ENCODE measurements at regions not wholly inside any gene's neighbourhood (a gene's known extent, or its start where the extent isn't known, plus 50 kb on each side); places are given as distances from the start of the nearest gene placed in this dataset.

DNA sequence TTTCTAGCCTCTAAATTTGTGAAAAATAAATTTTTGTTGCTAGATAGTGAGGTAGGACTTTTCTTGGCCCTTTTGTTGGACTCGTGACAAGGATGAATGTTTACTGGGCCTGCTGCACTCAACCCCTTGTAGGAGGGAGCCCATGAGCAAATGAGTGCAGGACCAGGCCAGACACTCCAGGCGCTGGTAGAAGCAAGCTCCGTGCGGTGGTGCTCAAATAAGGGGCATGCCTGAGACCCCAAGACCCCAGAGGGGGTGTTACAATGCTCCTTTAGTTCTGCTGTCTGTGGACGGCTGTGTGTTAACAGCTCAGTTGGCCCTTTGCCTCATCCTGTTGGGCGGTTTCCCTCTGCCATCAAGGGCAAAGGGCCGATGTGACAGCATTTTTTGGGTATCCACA lies 1195.3 kb upstream of the PHF14 start:
- Histone ChIP-seq H3K36me3 (ENCODE audit: control insufficient read depth, low read depth, low read length) (no peaks in the 10 kb centered on the region), H3K27ac (ENCODE audit: low read length) (no peak overlapping the region), H3K9me3 (ENCODE audit: control insufficient read depth, low read depth, low read length) (no peaks in the 10 kb centered on the region), H3K4me3 (ENCODE audit: low read length) (no peak overlapping the region), H3K27me3 (ENCODE audit: control insufficient read depth, insufficient read depth, low read length) (no peaks in the 10 kb centered on the region), H3K9ac (ENCODE audit: low read length) (no peak overlapping the region), H3K4me1 (ENCODE audit: control insufficient read depth, low read depth, low read length) (no peaks in the 10 kb centered on the region)

DNA sequence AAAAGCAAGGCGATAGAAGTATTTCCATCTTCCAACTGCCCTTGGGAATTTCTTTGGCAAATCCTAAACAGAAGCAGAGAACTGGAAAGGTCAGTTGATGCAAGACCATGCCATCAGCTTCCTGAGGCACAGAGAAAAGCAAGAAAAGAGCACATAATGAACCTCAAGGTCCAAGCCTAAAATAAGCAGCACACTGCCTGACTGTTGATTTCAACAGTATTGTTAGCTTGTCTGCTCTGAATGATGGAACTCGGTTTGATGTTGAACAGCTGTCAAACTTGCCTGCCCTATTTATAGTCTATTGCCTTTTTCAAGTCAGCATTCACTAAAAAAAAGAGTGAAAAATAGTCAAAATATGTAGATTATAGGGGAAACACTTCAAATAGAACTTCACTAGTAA lies 1192.0 kb upstream of the PHF14 start:
- no peaks in the 10 kb centered on the region for H3K9me3 ChIP-seq (ENCODE audit: control insufficient read depth, low read depth, low read length)
- H3K9ac ChIP-seq (ENCODE audit: low read length) = no peak overlapping the region
- no peak overlapping the region for H3K4me3 ChIP-seq (ENCODE audit: low read length)
- H3K4me1 ChIP-seq (ENCODE audit: control insufficient read depth, low read depth, low read length) = no peaks in the 10 kb centered on the region
- H3K27me3 ChIP-seq (ENCODE audit: control insufficient read depth, insufficient read depth, low read length) = no peaks in the 10 kb centered on the region
- H3K27ac ChIP-seq (ENCODE audit: low read length) = no peak overlapping the region
- H3K36me3 ChIP-seq (ENCODE audit: control insufficient read depth, low read depth, low read length) = no peaks in the 10 kb centered on the region

DNA sequence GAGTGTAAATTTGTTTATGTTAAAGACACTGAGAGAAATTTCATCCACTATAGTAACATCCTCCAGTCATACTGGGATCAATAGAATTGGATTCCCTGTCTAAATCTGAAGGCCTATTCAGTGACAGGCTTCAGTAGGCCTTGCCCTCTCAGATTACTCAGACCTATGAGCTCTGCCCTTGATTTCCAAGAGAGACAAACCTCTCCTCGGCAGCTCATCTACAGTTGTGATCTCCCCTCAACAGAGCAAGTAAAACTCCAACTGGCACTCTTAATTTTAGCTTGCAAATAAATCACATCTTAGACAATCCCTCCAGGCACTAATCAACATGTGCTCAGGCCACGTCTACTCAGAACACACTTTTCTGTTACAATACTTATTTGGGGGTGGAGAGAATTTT lies 1191.4 kb upstream of the PHF14 start:
- Histone ChIP-seq H3K4me3 (ENCODE audit: low read length) (no peak overlapping the region), H3K27ac (ENCODE audit: low read length) (no peak overlapping the region), H3K36me3 (ENCODE audit: control insufficient read depth, low read depth, low read length) (no peaks in the 10 kb centered on the region), H3K27me3 (ENCODE audit: control insufficient read depth, insufficient read depth, low read length) (no peaks in the 10 kb centered on the region), H3K9me3 (ENCODE audit: control insufficient read depth, low read depth, low read length) (no peaks in the 10 kb centered on the region), H3K9ac (ENCODE audit: low read length) (no peak overlapping the region), H3K4me1 (ENCODE audit: control insufficient read depth, low read depth, low read length) (no peaks in the 10 kb centered on the region)

DNA sequence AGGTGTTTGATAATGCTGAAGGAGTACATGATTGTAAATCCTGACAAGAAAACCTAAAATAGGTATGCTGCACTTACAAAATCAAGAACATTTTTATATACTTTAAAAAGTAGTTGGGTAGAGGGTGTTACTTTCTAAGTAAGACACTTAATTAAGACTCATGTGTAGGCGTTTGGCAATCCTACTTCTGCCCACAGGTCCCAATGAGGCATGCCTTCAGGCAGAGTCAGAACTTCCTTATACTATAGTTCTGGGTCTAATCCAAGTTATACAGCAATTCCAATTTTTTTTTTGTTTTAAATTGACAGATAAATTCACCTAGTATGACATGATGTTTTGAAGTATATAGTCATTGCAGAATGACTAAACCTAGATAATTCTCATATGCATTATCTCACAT lies 1188.5 kb upstream of the PHF14 start:
- H3K9me3 ChIP-seq (ENCODE audit: control insufficient read depth, low read depth, low read length) = no peaks in the 10 kb centered on the region
- no peak overlapping the region for H3K4me3 ChIP-seq (ENCODE audit: low read length)
- no peak overlapping the region for H3K27ac ChIP-seq (ENCODE audit: low read length)
- no peak overlapping the region for H3K9ac ChIP-seq (ENCODE audit: low read length)
- H3K27me3 ChIP-seq (ENCODE audit: control insufficient read depth, insufficient read depth, low read length) = no peaks in the 10 kb centered on the region
- H3K36me3 ChIP-seq (ENCODE audit: control insufficient read depth, low read depth, low read length) = no peaks in the 10 kb centered on the region
- no peaks in the 10 kb centered on the region for H3K4me1 ChIP-seq (ENCODE audit: control insufficient read depth, low read depth, low read length)

DNA sequence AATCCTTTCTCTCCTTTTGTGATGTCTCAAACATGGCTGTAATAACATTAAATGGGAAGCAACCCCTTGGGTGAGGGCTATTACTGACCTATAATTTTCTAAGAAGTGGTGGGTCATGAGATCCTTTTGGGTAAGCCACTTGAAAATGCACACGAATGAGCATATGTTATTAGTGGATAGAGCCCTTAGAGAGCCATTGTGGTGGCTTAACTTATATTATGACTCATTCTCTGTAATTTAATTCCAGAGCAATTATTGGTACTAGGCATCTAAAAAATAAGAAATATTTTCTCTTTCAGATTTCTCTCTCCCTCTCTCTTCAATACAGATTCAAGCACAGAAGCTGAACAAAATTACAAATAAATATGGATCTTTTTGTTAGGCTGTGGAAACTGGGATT lies 1177.4 kb upstream of the PHF14 start:
- Histone ChIP-seq H3K4me3 (ENCODE audit: low read length) (no peak overlapping the region), H3K9me3 (ENCODE audit: control insufficient read depth, low read depth, low read length) (no peaks in the 10 kb centered on the region), H3K9ac (ENCODE audit: low read length) (no peak overlapping the region), H3K36me3 (ENCODE audit: control insufficient read depth, low read depth, low read length) (no peaks in the 10 kb centered on the region), H3K27ac (ENCODE audit: low read length) (no peak overlapping the region), H3K4me1 (ENCODE audit: control insufficient read depth, low read depth, low read length) (no peaks in the 10 kb centered on the region), H3K27me3 (ENCODE audit: control insufficient read depth, insufficient read depth, low read length) (no peaks in the 10 kb centered on the region)

DNA sequence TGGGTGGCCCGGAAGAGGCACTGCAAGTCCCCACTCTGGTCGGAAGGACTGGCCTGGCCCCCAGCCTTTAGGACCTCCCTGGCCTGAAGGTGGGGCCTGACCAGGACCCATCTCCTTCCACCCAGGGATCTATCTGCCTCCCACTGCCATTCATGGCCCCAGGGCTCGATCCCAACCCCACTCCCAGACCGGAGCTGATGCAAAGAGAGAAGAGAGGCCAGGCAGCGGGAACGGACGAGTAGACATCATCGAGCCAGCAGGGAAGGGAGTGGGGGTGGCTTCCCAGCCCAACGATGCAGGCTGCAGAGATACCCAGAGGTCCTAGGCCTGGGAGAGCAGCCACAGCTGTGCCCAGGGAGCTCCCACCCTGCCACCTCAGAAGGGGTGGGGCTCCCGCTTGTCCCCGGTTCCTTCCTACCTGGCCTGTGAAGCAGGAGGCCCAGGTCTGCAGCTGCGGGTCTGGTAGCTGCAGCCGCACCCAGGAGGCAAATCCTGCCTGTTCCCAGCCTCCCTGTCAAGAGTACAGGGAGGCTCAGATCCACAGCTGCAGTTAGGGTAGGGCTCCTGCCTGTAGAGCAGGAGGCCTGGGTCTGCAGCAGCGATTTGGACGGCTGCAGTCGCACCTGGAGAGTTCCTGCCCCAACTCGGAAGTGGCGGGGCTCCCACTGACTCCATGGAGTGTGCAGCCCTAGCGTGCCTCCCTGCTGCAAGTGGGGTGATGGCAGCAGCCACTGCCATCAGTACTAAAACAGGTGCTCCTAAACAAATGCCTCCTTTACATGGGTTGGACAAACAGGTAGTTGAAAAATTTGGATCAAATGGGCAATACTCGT lies 1151.0 kb upstream of the PHF14 start:
- Histone ChIP-seq H3K27ac (ENCODE audit: low read length) (no peak overlapping the region), H3K9ac (ENCODE audit: low read length) (no peak overlapping the region), H3K9me3 (ENCODE audit: control insufficient read depth, low read depth, low read length) (no peaks in the 10 kb centered on the region), H3K4me3 (ENCODE audit: low read length) (no peak overlapping the region), H3K36me3 (ENCODE audit: control insufficient read depth, low read depth, low read length) (no peaks in the 10 kb centered on the region), H3K4me1 (ENCODE audit: control insufficient read depth, low read depth, low read length) (no peaks in the 10 kb centered on the region), H3K27me3 (ENCODE audit: control insufficient read depth, insufficient read depth, low read length) (no peaks in the 10 kb centered on the region)

DNA sequence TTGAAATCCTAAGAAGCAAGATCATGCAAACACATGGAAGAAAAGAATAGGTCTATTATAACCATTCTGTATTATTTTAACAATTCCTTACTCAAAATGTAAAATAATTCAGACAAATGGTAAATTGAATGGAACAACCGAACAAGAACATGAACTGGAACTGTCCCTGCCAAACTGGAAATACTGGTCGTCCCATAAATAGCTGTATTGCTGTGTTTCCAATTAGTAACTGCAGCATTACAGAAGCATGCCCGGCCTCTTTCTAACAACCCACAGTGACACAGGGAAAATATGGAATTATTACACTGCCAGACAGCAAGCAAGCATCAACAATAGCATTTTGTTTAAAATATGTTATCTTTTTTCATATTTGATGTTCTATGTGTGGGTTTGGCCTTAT lies 1138.5 kb upstream of the PHF14 start:
- Histone ChIP-seq H3K36me3 (ENCODE audit: control insufficient read depth, low read depth, low read length) (no peaks in the 10 kb centered on the region), H3K27me3 (ENCODE audit: control insufficient read depth, insufficient read depth, low read length) (no peaks in the 10 kb centered on the region), H3K4me1 (ENCODE audit: control insufficient read depth, low read depth, low read length) (no peaks in the 10 kb centered on the region), H3K9ac (ENCODE audit: low read length) (no peak overlapping the region), H3K9me3 (ENCODE audit: control insufficient read depth, low read depth, low read length) (no peaks in the 10 kb centered on the region), H3K27ac (ENCODE audit: low read length) (no peak overlapping the region), H3K4me3 (ENCODE audit: low read length) (no peak overlapping the region)

DNA sequence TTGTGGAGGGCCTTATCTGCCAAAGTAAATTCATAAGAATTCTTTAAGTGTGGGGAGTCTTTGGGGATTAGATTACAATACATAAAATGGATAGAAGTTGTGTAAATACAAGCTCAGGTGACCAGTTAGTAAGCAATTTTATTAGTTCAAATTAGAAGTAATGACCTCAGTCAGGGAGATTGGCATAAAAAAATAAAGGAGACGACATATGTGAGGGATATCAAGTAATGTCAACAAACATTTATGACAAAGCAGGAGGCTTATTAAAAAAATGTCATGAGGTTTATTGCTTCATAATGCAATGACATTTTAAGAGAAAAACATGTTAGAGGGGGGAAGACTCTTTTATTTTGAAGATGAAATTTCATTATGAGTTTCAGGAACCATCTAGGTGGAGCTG lies 1137.0 kb upstream of the PHF14 start:
- H3K27ac ChIP-seq (ENCODE audit: low read length) = no peak overlapping the region
- no peak overlapping the region for H3K4me3 ChIP-seq (ENCODE audit: low read length)
- no peaks in the 10 kb centered on the region for H3K27me3 ChIP-seq (ENCODE audit: control insufficient read depth, insufficient read depth, low read length)
- no peaks in the 10 kb centered on the region for H3K4me1 ChIP-seq (ENCODE audit: control insufficient read depth, low read depth, low read length)
- no peak overlapping the region for H3K9ac ChIP-seq (ENCODE audit: low read length)
- no peaks in the 10 kb centered on the region for H3K36me3 ChIP-seq (ENCODE audit: control insufficient read depth, low read depth, low read length)
- no peaks in the 10 kb centered on the region for H3K9me3 ChIP-seq (ENCODE audit: control insufficient read depth, low read depth, low read length)

DNA sequence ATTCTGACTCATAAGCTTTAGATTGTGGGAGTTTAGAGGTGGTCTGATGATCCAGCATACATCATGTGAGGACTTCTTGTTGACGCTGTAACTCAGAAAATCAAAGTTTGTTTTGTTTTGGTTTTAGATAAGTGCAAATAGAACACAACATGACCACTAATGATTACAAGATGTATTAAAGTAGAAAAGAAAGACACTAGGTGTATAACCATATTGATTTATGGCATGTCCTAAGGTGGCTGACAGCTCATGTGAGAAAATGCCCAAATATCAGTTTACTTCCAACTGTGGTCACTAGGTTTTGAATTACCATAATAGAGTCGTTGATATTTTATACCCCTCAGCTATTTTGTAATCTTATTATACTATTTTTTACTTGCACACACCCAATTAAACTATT lies 1131.4 kb upstream of the PHF14 start:
- H3K4me3 ChIP-seq (ENCODE audit: low read length) = no peak overlapping the region
- H3K9ac ChIP-seq (ENCODE audit: low read length) = no peak overlapping the region
- no peaks in the 10 kb centered on the region for H3K4me1 ChIP-seq (ENCODE audit: control insufficient read depth, low read depth, low read length)
- no peak overlapping the region for H3K27ac ChIP-seq (ENCODE audit: low read length)
- H3K27me3 ChIP-seq (ENCODE audit: control insufficient read depth, insufficient read depth, low read length) = no peaks in the 10 kb centered on the region
- H3K36me3 ChIP-seq (ENCODE audit: control insufficient read depth, low read depth, low read length) = no peaks in the 10 kb centered on the region
- H3K9me3 ChIP-seq (ENCODE audit: control insufficient read depth, low read depth, low read length) = no peaks in the 10 kb centered on the region

DNA sequence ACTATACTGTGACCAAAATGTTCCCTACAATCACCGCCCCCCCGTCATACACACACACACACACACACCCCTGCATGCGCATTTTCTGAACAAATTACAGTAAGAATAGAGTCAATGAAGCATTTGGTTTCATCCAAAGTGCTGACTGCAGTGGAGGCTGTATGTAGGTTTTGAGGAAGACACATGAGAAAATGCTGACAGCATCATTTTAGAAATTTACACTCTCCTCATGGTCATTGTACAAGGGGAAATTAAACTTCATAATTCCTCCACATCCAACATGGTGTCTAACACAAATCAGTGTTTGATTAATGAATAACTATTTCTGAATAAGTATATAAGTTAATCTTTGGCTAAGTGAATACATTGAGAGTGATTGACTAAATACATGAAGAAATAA lies 1126.8 kb upstream of the PHF14 start:
- H3K4me3 ChIP-seq (ENCODE audit: low read length) = no peak overlapping the region
- H3K27ac ChIP-seq (ENCODE audit: low read length) = no peak overlapping the region
- no peaks in the 10 kb centered on the region for H3K27me3 ChIP-seq (ENCODE audit: control insufficient read depth, insufficient read depth, low read length)
- H3K9ac ChIP-seq (ENCODE audit: low read length) = no peak overlapping the region
- no peaks in the 10 kb centered on the region for H3K36me3 ChIP-seq (ENCODE audit: control insufficient read depth, low read depth, low read length)
- no peaks in the 10 kb centered on the region for H3K4me1 ChIP-seq (ENCODE audit: control insufficient read depth, low read depth, low read length)
- H3K9me3 ChIP-seq (ENCODE audit: control insufficient read depth, low read depth, low read length) = no peaks in the 10 kb centered on the region

DNA sequence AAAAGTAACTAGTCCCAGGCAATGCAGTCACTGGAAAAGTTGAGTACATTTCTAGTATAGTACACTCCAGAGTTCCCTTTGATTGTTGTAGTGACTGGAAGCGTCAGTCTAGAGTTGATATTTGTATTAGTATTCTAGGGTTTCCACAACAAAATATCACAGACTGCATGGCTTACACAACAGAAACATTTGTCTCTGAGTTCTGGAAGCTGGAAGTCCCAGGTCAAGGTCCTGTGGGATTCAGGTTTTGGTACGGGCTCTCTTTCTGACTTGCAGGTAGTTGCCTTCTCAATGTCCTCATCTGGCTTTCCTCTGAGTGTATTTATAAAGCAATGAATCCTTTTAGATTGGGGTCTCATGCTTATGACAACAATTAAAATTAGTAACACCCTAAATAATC lies 1119.1 kb upstream of the PHF14 start:
- H3K4me3 ChIP-seq (ENCODE audit: low read length) = no peak overlapping the region
- H3K36me3 ChIP-seq (ENCODE audit: control insufficient read depth, low read depth, low read length) = no peaks in the 10 kb centered on the region

DNA sequence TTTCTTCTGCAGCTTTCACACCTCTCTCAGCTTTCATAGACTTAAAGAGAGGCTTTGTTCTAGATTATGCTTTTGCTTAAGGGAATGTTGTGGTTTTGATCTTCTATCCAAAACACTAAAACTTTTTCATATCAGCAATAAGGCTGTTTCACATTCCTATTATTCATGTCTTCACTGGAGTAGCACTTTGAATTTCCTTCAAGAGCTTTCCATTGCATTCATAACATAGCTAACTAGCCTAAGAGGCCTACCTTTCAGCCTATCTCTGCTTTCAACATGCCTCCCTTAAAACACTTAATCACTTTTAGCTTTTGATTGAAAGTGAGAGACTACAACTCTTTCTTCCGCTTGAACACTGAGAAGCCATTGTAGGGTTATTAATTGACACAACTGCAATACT lies 1117.0 kb upstream of the PHF14 start:
- Histone ChIP-seq H3K27ac (ENCODE audit: low read length) (no peak overlapping the region), H3K36me3 (ENCODE audit: control insufficient read depth, low read depth, low read length) (no peaks in the 10 kb centered on the region), H3K9ac (ENCODE audit: low read length) (no peak overlapping the region), H3K27me3 (ENCODE audit: control insufficient read depth, insufficient read depth, low read length) (no peaks in the 10 kb centered on the region), H3K4me3 (ENCODE audit: low read length) (no peak overlapping the region), H3K9me3 (ENCODE audit: control insufficient read depth, low read depth, low read length) (no peaks in the 10 kb centered on the region), H3K4me1 (ENCODE audit: control insufficient read depth, low read depth, low read length) (no peaks in the 10 kb centered on the region)

More for the DNA sequence above, 1119.1 kb upstream of the PHF14 start:
- H3K27me3 ChIP-seq (ENCODE audit: control insufficient read depth, insufficient read depth, low read length) = no peaks in the 10 kb centered on the region
- H3K9ac ChIP-seq (ENCODE audit: low read length) = no peak overlapping the region
- H3K27ac ChIP-seq (ENCODE audit: low read length) = no peak overlapping the region
- H3K9me3 ChIP-seq (ENCODE audit: control insufficient read depth, low read depth, low read length) = no peaks in the 10 kb centered on the region
- H3K4me1 ChIP-seq (ENCODE audit: control insufficient read depth, low read depth, low read length) = no peaks in the 10 kb centered on the region
